IPS DF 6.9 (cell line): ENCODE measurements at regions not wholly inside any gene's neighbourhood (a gene's known extent, or its start where the extent isn't known, plus 50 kb on each side); places are given as distances from the start of the nearest gene placed in this dataset.

ENCODE experiments used
- DNase-seq: peaks from one replicate; pipeline ENCODE4 v3.0.0-alpha.2; 2013; ENCODE audit warnings: low read depth, low spot score
- H3K27ac ChIP-seq: one replicate; pipeline ENCODE4 v1.5.1; 2013; ENCODE audit warnings: low read length, control low read depth
- H3K27me3 ChIP-seq: 2 replicates; pipeline ENCODE4 v1.6.1; 2013; ENCODE audit warnings: mild to moderate bottlenecking, low read length; ENCODE audit not compliant: control insufficient read depth, insufficient read depth
- H3K36me3 ChIP-seq: 2 replicates; pipeline ENCODE4 v1.6.1; 2013; ENCODE audit warnings: low read length; ENCODE audit not compliant: control insufficient read depth, insufficient read depth
- H3K4me1 ChIP-seq: 2 replicates; pipeline ENCODE4 v1.6.1; 2013; ENCODE audit warnings: low read length; ENCODE audit not compliant: control insufficient read depth, insufficient read depth
- H3K4me3 ChIP-seq: 2 replicates; pipeline ENCODE4 v1.5.1; 2013; ENCODE audit warnings: mild to moderate bottlenecking, low read length
- H3K9me3 ChIP-seq: 2 replicates; pipeline ENCODE4 v1.6.1; 2013; ENCODE audit warnings: low read length, inconsistent platforms; ENCODE audit not compliant: control insufficient read depth, insufficient read depth
- WGBS: extraction: QIAGEN DNeasy Blood & Tissue Kit; methylation state at CpG from one replicate; pipeline ENCODE4 v1.1.7; 2013; ENCODE audit warnings: mixed read lengths, missing lambda C conversion rate; ENCODE audit not compliant: insufficient read length, insufficient coverage; 5-methylcytosine and 5-hydroxymethylcytosine counted together

DNA sequence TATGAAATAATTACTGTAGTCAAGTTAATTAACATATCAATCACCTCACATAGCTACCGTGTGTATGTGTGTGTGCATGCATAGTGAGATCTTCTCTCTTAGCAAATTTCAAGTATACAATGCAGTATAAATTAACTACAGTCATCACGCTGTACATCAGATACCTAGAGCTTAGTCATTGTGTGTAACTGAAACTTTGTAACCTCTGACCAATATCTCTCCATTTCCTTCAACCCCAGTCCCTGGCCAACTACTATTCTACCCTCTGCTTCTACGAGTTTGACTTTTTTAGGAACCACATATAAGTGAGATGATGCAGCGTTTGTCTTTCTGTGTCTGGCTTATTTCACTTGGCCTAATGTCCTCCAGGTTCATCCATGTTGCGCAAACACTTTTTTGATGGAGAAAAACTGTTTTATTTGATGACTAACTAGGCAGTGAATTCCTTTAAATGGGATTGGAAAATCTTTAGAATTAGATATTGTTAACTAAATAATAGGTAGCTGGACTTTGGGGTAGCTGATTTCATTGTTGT, 459.5 kb downstream of the DHX35 start:
- Histone ChIP-seq H3K27me3 (no peaks in the 10 kb centered on the region), H3K4me3 (no peak overlapping the region), H3K36me3 (no peaks in the 10 kb centered on the region), H3K27ac (no peak overlapping the region), H3K9me3 (no peaks in the 10 kb centered on the region), H3K4me1 (no peaks in the 10 kb centered on the region)
- no CpG with 5 or more reads among the region's 5 CpGs for WGBS
- no peak for DNase-seq

DNA sequence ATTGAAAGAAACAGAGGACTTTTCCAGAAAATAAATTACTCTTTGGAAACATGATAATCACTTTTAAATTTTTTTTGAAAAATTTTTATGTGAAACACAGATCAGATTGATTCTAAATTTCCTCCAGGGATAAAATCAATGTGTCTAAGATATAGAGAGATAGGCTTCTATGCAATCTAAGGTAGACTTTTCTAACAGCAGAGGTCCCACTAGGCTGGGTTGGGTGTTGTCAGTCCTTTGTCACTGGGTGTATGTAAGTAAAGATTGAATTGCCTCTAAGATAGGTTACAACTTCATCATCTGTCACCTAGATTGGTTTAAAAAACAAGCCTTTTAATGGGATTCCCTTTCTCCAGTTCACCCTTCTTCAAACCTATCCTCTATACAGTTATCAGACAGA, 449.9 kb downstream of the DHX35 start:
- no peaks in the 10 kb centered on the region for H3K4me1 ChIP-seq
- H3K27ac ChIP-seq: no peak overlapping the region
- no peaks in the 10 kb centered on the region for H3K36me3 ChIP-seq
- no peak overlapping the region for H3K4me3 ChIP-seq
- no peaks in the 10 kb centered on the region for H3K9me3 ChIP-seq
- no peak for DNase-seq
- no peaks in the 10 kb centered on the region for H3K27me3 ChIP-seq

DNA sequence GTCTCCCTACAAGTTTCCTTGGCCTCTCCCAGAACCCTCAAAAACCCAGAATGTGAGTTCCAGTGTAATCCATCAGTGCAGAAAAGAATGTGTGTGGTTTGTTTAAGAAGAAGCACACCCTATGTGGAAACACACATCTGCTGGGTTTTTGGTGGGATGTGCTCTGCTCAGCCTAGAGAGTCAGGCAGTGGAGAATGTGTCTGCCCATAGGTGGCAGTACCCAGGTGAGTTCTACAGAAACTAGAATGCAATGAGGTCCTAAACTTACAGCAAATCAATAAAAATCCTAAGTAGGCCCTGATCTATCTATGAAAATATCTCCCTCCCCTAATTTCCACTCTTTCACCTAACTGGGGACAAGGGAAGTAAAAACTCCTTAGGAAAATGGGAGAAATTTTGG, 437.3 kb downstream of the DHX35 start:
- no peaks in the 10 kb centered on the region for H3K9me3 ChIP-seq
- H3K36me3 ChIP-seq: no peaks in the 10 kb centered on the region
- DNase-seq: no peak
- no peaks in the 10 kb centered on the region for H3K4me1 ChIP-seq
- no peak overlapping the region for H3K27ac ChIP-seq
- no peak overlapping the region for H3K4me3 ChIP-seq
- H3K27me3 ChIP-seq: no peaks in the 10 kb centered on the region

DNA sequence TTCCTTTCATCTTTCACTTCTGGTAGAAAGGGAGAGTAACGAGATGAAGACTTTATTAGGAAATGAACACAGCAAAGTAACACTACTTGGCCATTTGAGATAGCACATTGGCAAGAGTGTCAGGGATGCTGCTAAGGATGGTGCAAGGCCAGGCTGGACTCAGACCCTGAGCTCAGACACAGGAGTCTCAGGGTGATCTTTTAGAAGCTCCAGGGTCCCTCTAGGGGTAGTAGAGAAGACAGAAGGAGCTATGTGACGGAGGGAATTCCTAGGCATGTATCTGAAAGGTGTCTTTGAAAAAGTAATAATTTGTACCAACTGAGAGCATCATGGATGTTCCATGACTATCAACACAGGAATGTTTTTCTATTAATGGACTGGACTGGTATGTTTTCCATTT, 436.5 kb downstream of the DHX35 start:
- H3K27ac ChIP-seq: no peak overlapping the region
- no peaks in the 10 kb centered on the region for H3K4me1 ChIP-seq
- H3K36me3 ChIP-seq: no peaks in the 10 kb centered on the region
- H3K9me3 ChIP-seq: no peaks in the 10 kb centered on the region
- H3K27me3 ChIP-seq: no peaks in the 10 kb centered on the region
- H3K4me3 ChIP-seq: no peak overlapping the region
- DNase-seq: no peak
- no CpG with 5 or more reads among the region's 2 CpGs for WGBS

DNA sequence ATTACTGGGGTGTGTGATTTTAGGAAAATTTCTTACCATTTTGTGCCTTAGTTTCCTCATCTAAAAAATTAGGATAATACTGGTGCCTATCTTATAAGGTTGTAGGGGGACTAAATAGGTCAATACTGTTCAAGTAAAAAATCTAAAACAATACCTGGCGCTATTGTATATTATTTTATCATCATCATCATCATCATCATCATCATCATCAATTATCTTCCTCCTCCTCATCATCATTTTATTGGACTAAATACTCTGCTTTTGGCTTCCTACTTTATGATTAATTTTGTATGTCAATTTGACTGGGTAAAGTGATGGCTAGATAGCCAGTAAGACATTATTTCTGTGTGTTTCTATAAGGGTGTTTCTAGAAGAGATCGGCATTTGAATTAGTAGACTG, 435.5 kb downstream of the DHX35 start:
- DNase-seq: no peak
- Histone ChIP-seq H3K27ac (no peak overlapping the region), H3K4me3 (no peak overlapping the region), H3K36me3 (no peaks in the 10 kb centered on the region), H3K4me1 (no peaks in the 10 kb centered on the region), H3K9me3 (no peaks in the 10 kb centered on the region), H3K27me3 (no peaks in the 10 kb centered on the region)
- WGBS: 100% methylated on average over 1 of the region's 2 CpGs

DNA sequence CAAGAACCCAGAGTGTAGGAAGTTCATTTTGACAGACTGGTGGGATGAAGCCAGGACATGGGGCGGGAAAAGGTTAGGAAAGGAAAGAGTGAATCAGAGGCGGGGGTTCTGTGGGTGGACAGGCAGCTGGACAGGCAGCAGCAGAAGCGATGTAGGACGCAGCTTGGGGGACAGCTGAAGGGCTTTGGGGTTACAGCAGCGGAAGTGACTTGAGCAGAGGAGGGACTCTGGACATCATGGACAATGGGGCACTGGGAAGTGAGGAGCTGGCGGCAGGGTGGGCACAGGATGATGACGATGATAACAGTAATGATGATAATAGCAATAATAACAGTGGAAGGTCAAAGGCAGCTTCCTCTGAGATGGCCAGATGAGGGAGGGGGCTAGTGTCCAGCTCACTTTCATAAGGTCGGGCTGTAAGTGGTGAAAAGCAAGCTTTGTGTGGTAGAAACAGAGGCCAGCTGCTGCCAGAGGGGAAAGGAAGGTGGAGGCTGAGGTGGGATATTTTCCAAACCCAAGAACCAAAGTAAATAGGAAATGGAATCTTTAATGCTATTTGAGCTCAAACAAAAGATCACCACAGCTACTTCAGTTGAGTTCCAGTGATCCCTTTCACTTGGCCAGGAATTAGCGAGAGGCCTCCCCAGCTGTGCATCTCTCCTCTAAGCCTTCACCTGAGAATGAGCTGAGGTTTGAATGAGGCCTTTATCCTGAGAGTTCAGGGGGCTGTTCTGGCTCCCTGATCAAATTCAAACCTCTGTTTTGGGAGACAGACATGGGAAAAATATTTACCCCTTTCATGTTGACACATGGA, 433.5 kb downstream of the DHX35 start:
- Histone ChIP-seq H3K4me1 (no peaks in the 10 kb centered on the region), H3K9me3 (no peaks in the 10 kb centered on the region), H3K27ac (no peak overlapping the region), H3K4me3 (no peak overlapping the region), H3K36me3 (no peaks in the 10 kb centered on the region), H3K27me3 (no peaks in the 10 kb centered on the region)
- no peak for DNase-seq
- no CpG with 5 or more reads among the region's 9 CpGs for WGBS

DNA sequence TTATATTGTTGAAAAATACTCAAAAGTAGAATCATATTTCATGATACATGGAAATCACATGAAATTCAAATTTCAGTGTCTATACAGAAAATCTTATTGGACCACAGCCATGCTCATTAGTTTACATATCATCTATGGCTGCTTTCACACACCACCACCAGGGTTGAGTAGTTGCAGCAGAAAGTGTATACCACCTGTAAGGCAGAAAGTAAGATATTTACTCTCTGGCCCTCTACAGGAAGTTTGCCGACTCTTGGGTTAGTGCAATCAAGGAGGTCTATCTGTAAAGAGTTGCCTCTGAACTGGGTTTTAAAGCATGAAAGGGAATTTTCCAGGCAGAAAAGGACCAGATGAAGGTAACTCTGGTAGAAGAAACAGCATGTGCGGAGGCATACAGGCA, 432.3 kb downstream of the DHX35 start:
- H3K4me1 ChIP-seq: no peaks in the 10 kb centered on the region
- H3K9me3 ChIP-seq: no peaks in the 10 kb centered on the region
- no peak overlapping the region for H3K27ac ChIP-seq
- no peak overlapping the region for H3K4me3 ChIP-seq
- no peaks in the 10 kb centered on the region for H3K36me3 ChIP-seq
- no CpG with 5 or more reads among the region's 2 CpGs for WGBS
- H3K27me3 ChIP-seq: no peaks in the 10 kb centered on the region
- no peak for DNase-seq

DNA sequence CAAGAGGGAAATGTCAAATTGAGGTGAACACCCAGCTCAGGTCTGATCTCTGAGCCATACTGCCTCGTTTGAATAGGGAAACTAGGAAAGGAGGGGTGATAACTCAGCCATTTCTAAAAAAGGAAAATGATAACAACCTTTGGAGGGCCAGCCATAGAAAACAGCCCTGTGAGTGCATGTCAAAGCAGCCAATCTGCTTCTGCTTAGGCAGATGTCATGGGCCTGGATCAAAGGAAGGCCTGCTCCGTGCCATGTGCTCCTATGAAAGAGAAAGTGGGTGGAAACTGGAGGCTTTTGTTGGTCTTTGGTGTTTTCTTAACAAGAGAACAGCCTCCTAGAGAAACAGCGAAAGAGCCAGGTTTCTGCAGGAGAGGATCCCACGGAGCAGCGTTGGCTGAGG, 428.0 kb downstream of the DHX35 start:
- Histone ChIP-seq H3K4me3 (no peak overlapping the region), H3K9me3 (no peaks in the 10 kb centered on the region), H3K27me3 (no peaks in the 10 kb centered on the region), H3K27ac (no peak overlapping the region), H3K4me1 (no peaks in the 10 kb centered on the region), H3K36me3 (no peaks in the 10 kb centered on the region)
- DNase-seq: no peak
- no CpG with 5 or more reads among the region's 5 CpGs for WGBS

DNA sequence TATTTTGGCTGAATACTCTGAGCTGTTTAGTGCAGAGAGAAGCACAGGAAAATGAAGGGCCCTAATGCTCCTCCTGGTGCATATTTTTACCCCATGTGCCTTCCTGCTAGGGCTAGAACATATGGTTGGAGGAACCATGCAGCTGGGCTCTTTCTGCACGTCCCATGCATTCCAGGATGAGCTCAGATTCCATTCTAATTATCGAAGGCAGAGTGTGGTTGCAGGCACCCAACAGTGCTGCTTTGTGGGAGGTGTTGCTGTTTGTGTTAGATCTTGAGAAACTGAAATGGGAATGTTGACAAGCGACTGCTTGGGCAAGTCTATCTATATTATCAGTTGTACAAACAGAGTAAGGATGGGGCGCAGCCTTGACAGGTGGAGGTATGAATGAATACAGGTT, 419.5 kb downstream of the DHX35 start:
- no peaks in the 10 kb centered on the region for H3K36me3 ChIP-seq
- H3K4me3 ChIP-seq: no peak overlapping the region
- DNase-seq: no peak
- H3K27ac ChIP-seq: no peak overlapping the region
- no CpG with 5 or more reads among the region's 4 CpGs for WGBS
- H3K27me3 ChIP-seq: no peaks in the 10 kb centered on the region
- H3K4me1 ChIP-seq: no peaks in the 10 kb centered on the region
- H3K9me3 ChIP-seq: no peaks in the 10 kb centered on the region

DNA sequence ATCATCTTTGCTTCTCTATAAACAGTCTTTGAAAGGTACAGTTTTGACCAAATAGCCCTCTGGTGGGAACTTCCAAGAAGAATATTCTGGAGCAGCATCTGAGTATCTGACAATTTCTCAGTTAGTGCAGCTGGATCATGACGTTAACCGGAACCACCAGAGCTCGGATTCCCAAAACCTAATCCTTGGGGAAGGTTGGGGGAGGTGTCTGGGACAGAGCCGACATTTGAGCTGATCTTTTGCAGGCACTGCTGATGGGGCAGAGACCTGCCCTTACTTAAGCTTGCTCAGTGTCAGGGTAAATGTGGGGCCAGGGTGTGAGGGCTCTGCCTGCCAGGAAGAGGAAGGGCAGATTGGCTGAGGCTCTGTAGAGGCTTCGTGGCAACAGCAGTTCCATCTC, 416.6 kb downstream of the DHX35 start:
- H3K9me3 ChIP-seq: no peaks in the 10 kb centered on the region
- H3K36me3 ChIP-seq: no peaks in the 10 kb centered on the region
- WGBS: no CpG with 5 or more reads among the region's 5 CpGs
- H3K4me1 ChIP-seq: no peaks in the 10 kb centered on the region
- no peaks in the 10 kb centered on the region for H3K27me3 ChIP-seq
- no peak overlapping the region for H3K4me3 ChIP-seq
- no peak for DNase-seq
- no peak overlapping the region for H3K27ac ChIP-seq

DNA sequence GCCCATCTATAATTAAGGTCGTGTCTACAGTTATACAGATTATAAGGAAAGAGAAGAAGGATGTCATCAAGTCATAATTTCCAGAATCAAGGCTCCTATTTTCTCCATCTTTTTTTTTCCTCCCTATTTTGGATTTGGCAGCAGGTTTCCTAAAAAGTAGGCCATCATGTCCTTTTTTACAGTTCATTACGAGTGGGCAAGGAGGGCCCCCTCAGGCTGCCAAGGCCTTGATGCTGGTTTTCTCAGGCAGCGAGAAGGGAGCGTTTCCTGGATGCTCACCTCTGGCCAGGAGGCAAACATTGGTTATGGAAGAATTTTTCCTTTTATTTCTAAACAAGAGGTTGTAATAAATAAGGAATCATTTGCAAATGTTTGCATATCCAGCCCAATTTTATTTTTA, 414.6 kb downstream of the DHX35 start:
- Histone ChIP-seq H3K4me1 (no peaks in the 10 kb centered on the region), H3K27me3 (no peaks in the 10 kb centered on the region), H3K36me3 (no peaks in the 10 kb centered on the region), H3K27ac (no peak overlapping the region), H3K4me3 (no peak overlapping the region), H3K9me3 (no peaks in the 10 kb centered on the region)
- no CpG with 5 or more reads among the region's 4 CpGs for WGBS
- no peak for DNase-seq
